Spleen (tissue), 11 donors: ENCODE measurements at regions not wholly inside any gene's neighbourhood (a gene's known extent, or its start where the extent isn't known, plus 50 kb on each side); places are given as distances from the start of the nearest gene placed in this dataset.

Experiments used
- DNase-seq: peaks from one replicate; pipeline ENCODE4 v3.0.0-alpha.2; 2020
- H3K27ac ChIP-seq, 8 donors: fragments of 200-600 bp; sonication (generic) in 7 of 8; 1 replicate in 4 of 8; 2 replicates in 4 of 8; pipeline versions ENCODE4 v1.5.0 to v1.8.0; 2016 to 2021; ENCODE audit warnings: inconsistent platforms in 4 of 8, mild to moderate bottlenecking in 4 of 8, moderate library complexity in 1 of 8
- H3K27me3 ChIP-seq, 7 donors: fragments of 200-600 bp; sonication (generic) in 6 of 7; replicated peaks in 1 of 7; 1 replicate in 4 of 7; 2 replicates in 3 of 7; pipeline versions ENCODE4 v1.5.0 to v1.8.0; 2016 to 2021; ENCODE audit warnings: inconsistent platforms in 3 of 7, mild to moderate bottlenecking in 1 of 7
- H3K36me3 ChIP-seq, 6 donors: fragments of 200-600 bp; sonication (generic) in 5 of 6; 1 replicate in 4 of 6; 2 replicates in 2 of 6; pipeline versions ENCODE4 v1.5.0 to v1.8.0; 2016 to 2021; ENCODE audit warnings: inconsistent platforms in 2 of 6
- H3K4me1 ChIP-seq, 6 donors: fragments of 200-600 bp; sonication (generic) in 5 of 6; 1 replicate in 3 of 6; 2 replicates in 3 of 6; pipeline versions ENCODE4 v1.5.0 to v1.8.0; 2016 to 2021; ENCODE audit warnings: inconsistent platforms in 3 of 6
- H3K4me3 ChIP-seq, 8 donors: fragments of 200-600 bp; sonication (generic) in 7 of 8; 1 replicate in 4 of 8; 2 replicates in 4 of 8; pipeline versions ENCODE4 v1.5.0 to v1.8.0; 2016 to 2021; ENCODE audit warnings: inconsistent platforms in 4 of 8, mild to moderate bottlenecking in 4 of 8, moderate library complexity in 2 of 8
- H3K9me3 ChIP-seq, 8 donors: fragments of 200-600 bp; sonication (generic) in 7 of 8; 1 replicate in 4 of 8; 2 replicates in 4 of 8; pipeline versions ENCODE4 v1.5.0 to v1.8.0; 2016 to 2021; ENCODE audit warnings: inconsistent platforms in 4 of 8
- CTCF ChIP-seq, 11 experiments: fragments of 200-600 bp in 7 of 11; fragments of 450-650 bp in 4 of 11; sonication (generic) in 4 of 11; IDR thresholded peaks in 8 of 11; conservative IDR thresholded peaks in 3 of 11; 1 replicate in 7 of 11; 2 replicates in 4 of 11; pipeline versions ENCODE4 v1.4.0 to v1.8.0; 2016 to 2021; ENCODE audit warnings: antibody characterized with exemption in 11 of 11, inconsistent platforms in 4 of 11, mild to moderate bottlenecking in 1 of 11
- POLR2A ChIP-seq, 3 donors: fragments of 450-650 bp; IDR thresholded peaks; one replicate each; pipeline ENCODE4 v1.5.1; 2017; ENCODE audit warnings: antibody characterized with exemption in 3 of 3, mild to moderate bottlenecking in 1 of 3
- POLR2AphosphoS5 ChIP-seq, 3 donors: sonication (generic); formaldehyde crosslinking; IDR thresholded peaks; one replicate each; pipeline ENCODE4 v1.5.1; 2017; ENCODE audit warnings: antibody characterized with exemption in 3 of 3
- WGBS, 5 donors: extraction: QIAGEN DNeasy Blood & Tissue Kit in 3 of 5; methylation state at CpG; one replicate each; pipeline versions ENCODE4 v1.1.5 to v1.1.7; 2013 to 2018; 5-methylcytosine and 5-hydroxymethylcytosine counted together
- intact Hi-C: fragments of 100-400 bp; cut with DNase I; formaldehyde crosslinking; loops from one replicate; pipeline ENCODE4 v1.15.0; 2023; ENCODE audit warnings: low total_unique reads
- donor health status: healthy with polysubstance abuse.
- donor health status: DM: no; HTN: no; CAD: no; lungs with moderate emphysema.
- donor health status: DM: no; HTN: no; CAD: no.
- donor health status: Bipolar disorder and iron deficiency.
- donor health status: healthy.
- donor health status: DM: no; HTN: no; CAD: no.
- donor health status: DM: yes; HTN: yes; CAD: no.

GRCh38 chr9:26539867-26540493, 352.6 kb downstream of the CAAP1 start:
- no peak overlapping the region for H3K4me3 ChIP-seq
- DNase-seq, result no peak
- no peak overlapping the region for H3K27ac ChIP-seq
- H3K4me1 ChIP-seq, result no peaks in the 10 kb centered on the region
- intact Hi-C loops, result no loop called here
- no peaks in the 10 kb centered on the region for H3K36me3 ChIP-seq
- H3K27me3 ChIP-seq, result no peaks in the 10 kb centered on the region
- 84 to 93% (median 86%) methylated on average over 6 of the region's 6 CpGs for WGBS, 5 donors
- TF ChIP-seq POLR2AphosphoS5 (IDR thresholded peaks at IDR 0.05) (no peak), POLR2A (IDR thresholded peaks at IDR 0.05) (no peak), CTCF (IDR thresholded peaks at IDR 0.05 in 8 of 11, conservative IDR thresholded peaks at IDR 0.05 in 3 of 11) (no peak)
- H3K9me3 ChIP-seq, result peaks cover 0 to 9% (median 0%) of the 10 kb centered on the region in 8 donors

GRCh38 chr9:26537211-26537610, 355.4 kb downstream of the CAAP1 start:
- H3K27ac ChIP-seq, result no peak overlapping the region
- 52 to 57% (median 56%) methylated on average over 4 of the region's 4 CpGs for WGBS, 5 donors
- peaks cover 0 to 11% (median 0%) of the 10 kb centered on the region in 8 donors for H3K9me3 ChIP-seq
- intact Hi-C loops, result no loop called here
- H3K4me3 ChIP-seq, result no peak overlapping the region
- no peaks in the 10 kb centered on the region for H3K27me3 ChIP-seq
- TF ChIP-seq POLR2AphosphoS5 (IDR thresholded peaks at IDR 0.05), result no peak
- TF ChIP-seq POLR2A (IDR thresholded peaks at IDR 0.05), result no peak
- TF ChIP-seq CTCF (IDR thresholded peaks at IDR 0.05 in 8 of 11, conservative IDR thresholded peaks at IDR 0.05 in 3 of 11), result no peak
- no peaks in the 10 kb centered on the region for H3K4me1 ChIP-seq
- H3K36me3 ChIP-seq, result no peaks in the 10 kb centered on the region
- no peak for DNase-seq

- WGBS, 5 donors, result 61 to 85% (median 67%) methylated on average over 1 of the region's 1 CpG
- intact Hi-C loops, result no loop called here
- TF ChIP-seq CTCF (IDR thresholded peaks at IDR 0.05 in 8 of 11, conservative IDR thresholded peaks at IDR 0.05 in 3 of 11) (no peak), POLR2A (IDR thresholded peaks at IDR 0.05) (no peak), POLR2AphosphoS5 (IDR thresholded peaks at IDR 0.05) (no peak)
These were observed 357.5 kb downstream of the CAAP1 start for GRCh38 chr9:26535151-26535550.

GRCh38 chr9:26530841-26531240, 361.8 kb downstream of the CAAP1 start:
- Histone ChIP-seq H3K27ac (no peak overlapping the region), H3K27me3 (no peaks in the 10 kb centered on the region), H3K4me1 (no peaks in the 10 kb centered on the region), H3K36me3 (no peaks in the 10 kb centered on the region), H3K9me3 (peaks cover 0 to 6% (median 0%) of the 10 kb centered on the region in 8 donors), H3K4me3 (no peak overlapping the region)
- DNase-seq, result no peak
- TF ChIP-seq CTCF (IDR thresholded peaks at IDR 0.05 in 8 of 11, conservative IDR thresholded peaks at IDR 0.05 in 3 of 11), result no peak
- TF ChIP-seq POLR2A (IDR thresholded peaks at IDR 0.05), result no peak
- TF ChIP-seq POLR2AphosphoS5 (IDR thresholded peaks at IDR 0.05), result no peak
- intact Hi-C loops, result no loop called here
- 86 to 96% (median 88%) methylated on average over 2 of the region's 2 CpGs for WGBS, 5 donors

More at GRCh38 chr9:26535151-26535550, 357.5 kb downstream of the CAAP1 start:
- Histone ChIP-seq H3K4me1 (no peaks in the 10 kb centered on the region), H3K9me3 (peaks cover 0 to 6% (median 0%) of the 10 kb centered on the region in 8 donors), H3K27ac (no peak overlapping the region), H3K4me3 (no peak overlapping the region), H3K27me3 (no peaks in the 10 kb centered on the region), H3K36me3 (no peaks in the 10 kb centered on the region)
- no peak for DNase-seq
